HEK293 (cell line): ENCODE measurements at regions not wholly inside any gene's neighbourhood (a gene's known extent, or its start where the extent isn't known, plus 50 kb on each side); places are given as distances from the start of the nearest gene placed in this dataset.

Experiments used
- CTCF ChIP-seq: fragments of 450-650 bp; formaldehyde crosslinking; IDR thresholded peaks from 2 replicates; pipeline ENCODE4 v1.5.1; 2016; ENCODE audit warnings: missing biosample characterization, missing genetic modification characterization
- GFI1B ChIP-seq: fragments of 450-650 bp; formaldehyde crosslinking; IDR thresholded peaks from 2 replicates; pipeline ENCODE4 v1.5.1; 2016; ENCODE audit warnings: missing biosample characterization, missing genetic modification characterization
- MYNN ChIP-seq: fragments of 450-650 bp; formaldehyde crosslinking; IDR thresholded peaks from 2 replicates; pipeline ENCODE4 v1.5.1; 2016; ENCODE audit warnings: missing biosample characterization, missing genetic modification characterization, borderline replicate concordance
- SCRT2 ChIP-seq: fragments of 450-650 bp; formaldehyde crosslinking; IDR thresholded peaks from 2 replicates; pipeline ENCODE4 v1.5.1; 2016; ENCODE audit warnings: missing biosample characterization, missing genetic modification characterization
- ZBTB11 ChIP-seq: fragments of 450-650 bp; formaldehyde crosslinking; conservative IDR thresholded peaks from 2 replicates; pipeline ENCODE4 v1.5.1; 2016; ENCODE audit warnings: low read depth, missing biosample characterization, missing genetic modification characterization
- ZBTB7A ChIP-seq: fragments of 450-650 bp; formaldehyde crosslinking; IDR thresholded peaks from 2 replicates; pipeline ENCODE4 v1.5.1; 2016; ENCODE audit warnings: low read depth, missing biosample characterization, missing genetic modification characterization
- ZNF501 ChIP-seq: fragments of 450-650 bp; formaldehyde crosslinking; IDR thresholded peaks from 2 replicates; pipeline ENCODE4 v1.5.1; 2016; ENCODE audit warnings: missing biosample characterization, missing genetic modification characterization
- ZNF596 ChIP-seq: fragments of 450-650 bp; IDR thresholded peaks from 2 replicates; pipeline ENCODE4 v1.5.0; 2018; ENCODE audit warnings: missing biosample characterization, mild to moderate bottlenecking, missing genetic modification characterization, moderate library complexity
- TF ChIP-seq, protein P1 (sequence below): fragments of 450-650 bp; formaldehyde crosslinking; IDR thresholded peaks from 2 replicates; pipeline ENCODE4 v1.5.1; 2016; ENCODE audit warnings: missing biosample characterization, missing genetic modification characterization

DNA sequence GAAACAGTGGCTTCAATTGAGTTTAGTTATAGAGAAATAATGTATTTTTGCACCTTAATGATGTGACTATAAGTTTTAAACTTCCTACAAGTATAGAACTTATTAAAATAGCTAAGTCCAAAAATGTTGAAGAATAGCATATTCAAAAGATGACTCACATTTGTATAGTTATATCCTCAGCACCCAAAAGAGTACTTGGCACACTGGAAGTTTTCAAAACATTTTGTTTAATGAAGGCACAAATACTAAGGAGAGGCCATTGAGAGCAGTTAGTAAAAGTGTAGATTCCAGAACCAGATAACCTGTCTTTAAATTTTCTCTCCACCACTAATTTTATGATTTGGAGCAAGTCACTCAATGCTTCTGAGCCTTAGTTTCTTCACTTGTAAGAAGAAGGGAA is 226.9 kb upstream of the MID1 start:
- TF ChIP-seq CTCF (tag by site-specific recombination), result no peak
- TF ChIP-seq ZBTB11 (tag by site-specific recombination), result no peak
- no peak for TF ChIP-seq GFI1B (tag by site-specific recombination)
- no peak for TF ChIP-seq MYNN
- no peak for TF ChIP-seq ZNF501 (tag by site-specific recombination)
- TF ChIP-seq SCRT2 (tag by site-specific recombination), result no peak
- no peak for TF ChIP-seq ZNF596 (tag by site-specific recombination)
- TF ChIP-seq, protein P1, sequence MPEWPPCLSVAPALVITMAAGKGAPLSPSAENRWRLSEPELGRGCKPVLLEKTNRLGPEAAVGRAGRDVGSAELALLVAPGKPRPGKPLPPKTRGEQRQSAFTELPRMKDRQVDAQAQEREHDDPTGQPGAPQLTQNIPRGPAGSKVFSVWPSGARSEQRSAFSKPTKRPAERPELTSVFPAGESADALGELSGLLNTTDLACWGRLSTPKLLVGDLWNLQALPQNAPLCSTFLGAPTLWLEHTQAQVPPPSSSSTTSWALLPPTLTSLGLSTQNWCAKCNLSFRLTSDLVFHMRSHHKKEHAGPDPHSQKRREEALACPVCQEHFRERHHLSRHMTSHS (tag by site-specific recombination), result no peak
- TF ChIP-seq ZBTB7A (tag by site-specific recombination), result no peak
